ENCODE measurements at regions not wholly inside any gene's neighbourhood (a gene's known extent, or its start where the extent isn't known, plus 50 kb on each side); places are given as distances from the start of the nearest gene placed in this dataset.

GRCh38 chr3:118204052-118204656, 830.5 kb downstream of the IGSF11 start:
- H3K27me3 ChIP-seq (ENCODE audit: low read length): no peaks in the 10 kb centered on the region
- POLR2A ChIA-PET (ENCODE audit: unreplicated experiment): no interaction called here

DNA sequence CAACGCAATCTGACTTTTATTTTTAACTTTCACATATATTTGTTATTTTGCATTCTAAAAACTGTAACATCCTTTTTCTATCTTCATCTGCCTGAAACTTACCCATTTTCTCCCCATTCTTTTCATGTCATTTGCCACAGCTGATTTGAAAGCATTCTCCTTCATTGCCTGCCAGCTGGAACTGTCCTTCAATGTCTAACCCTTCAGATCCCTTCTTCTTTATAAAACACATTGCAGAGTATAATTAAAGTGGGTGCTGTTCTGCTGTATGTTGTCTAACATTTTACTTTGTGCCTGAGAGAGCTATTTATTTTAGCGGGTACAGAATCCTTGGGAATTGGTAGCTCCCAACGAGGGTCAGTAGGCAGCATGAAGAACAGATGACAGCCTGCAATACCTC, 827.4 kb downstream of the IGSF11 start:
- H3K9ac ChIP-seq (ENCODE audit: low read length): no peak overlapping the region
- no peaks in the 10 kb centered on the region for H3K36me3 ChIP-seq (ENCODE audit: low read depth, low read length)
- H3K9me2 ChIP-seq (replicated peaks; ENCODE audit: low read length): no peaks in the 10 kb centered on the region
- ChIA-PET POLR2A (ENCODE audit: unreplicated experiment) (no interaction called here), CTCF (no interaction called here)
- H3K27ac ChIP-seq (ENCODE audit: low read length): no peak overlapping the region
- no peak overlapping the region for H2AFZ ChIP-seq (ENCODE audit: low read length)
- H3K4me3 ChIP-seq (ENCODE audit: low read length): no peak overlapping the region
- TF ChIP-seq, protein P1, sequence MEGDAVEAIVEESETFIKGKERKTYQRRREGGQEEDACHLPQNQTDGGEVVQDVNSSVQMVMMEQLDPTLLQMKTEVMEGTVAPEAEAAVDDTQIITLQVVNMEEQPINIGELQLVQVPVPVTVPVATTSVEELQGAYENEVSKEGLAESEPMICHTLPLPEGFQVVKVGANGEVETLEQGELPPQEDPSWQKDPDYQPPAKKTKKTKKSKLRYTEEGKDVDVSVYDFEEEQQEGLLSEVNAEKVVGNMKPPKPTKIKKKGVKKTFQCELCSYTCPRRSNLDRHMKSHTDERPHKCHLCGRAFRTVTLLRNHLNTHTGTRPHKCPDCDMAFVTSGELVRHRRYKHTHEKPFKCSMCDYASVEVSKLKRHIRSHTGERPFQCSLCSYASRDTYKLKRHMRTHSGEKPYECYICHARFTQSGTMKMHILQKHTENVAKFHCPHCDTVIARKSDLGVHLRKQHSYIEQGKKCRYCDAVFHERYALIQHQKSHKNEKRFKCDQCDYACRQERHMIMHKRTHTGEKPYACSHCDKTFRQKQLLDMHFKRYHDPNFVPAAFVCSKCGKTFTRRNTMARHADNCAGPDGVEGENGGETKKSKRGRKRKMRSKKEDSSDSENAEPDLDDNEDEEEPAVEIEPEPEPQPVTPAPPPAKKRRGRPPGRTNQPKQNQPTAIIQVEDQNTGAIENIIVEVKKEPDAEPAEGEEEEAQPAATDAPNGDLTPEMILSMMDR (conservative IDR thresholded peaks at IDR 0.05; ENCODE audit: low read depth, low read length): no peak
- TF ChIP-seq EZH2phosphoT487 (IDR thresholded peaks at IDR 0.05; ENCODE audit: borderline replicate concordance, low read length) (no peak), EZH2 (IDR thresholded peaks at IDR 0.05; ENCODE audit: low read length, unreplicated experiment) (no peak)
- no TSS peak for BruUV-seq (replicated peaks)
- no peaks in the 10 kb centered on the region for H3K4me1 ChIP-seq (ENCODE audit: insufficient read depth, low read length)
- H3K9me3 ChIP-seq (ENCODE audit: low read length): peaks cover 18% of the 10 kb centered on the region; the same call in 1 of the 2 replicates
- H3K79me2 ChIP-seq (ENCODE audit: low read length): no peaks in the 10 kb centered on the region
- H4K20me1 ChIP-seq (ENCODE audit: low read length): no peaks in the 10 kb centered on the region
- H3K27me3 ChIP-seq (ENCODE audit: low read length): no peaks in the 10 kb centered on the region
- intact Hi-C loops (cut with micrococcal nuclease): no loop called here
- H3K4me2 ChIP-seq (ENCODE audit: low read length): no peak overlapping the region
- DNase-seq (no peak), ATAC-seq (no peak)
- no peaks in the 10 kb centered on the region for H3F3A ChIP-seq (ENCODE audit: low read length, unreplicated experiment)

More at GRCh38 chr3:118204052-118204656, 830.5 kb downstream of the IGSF11 start:
- intact Hi-C loops (cut with micrococcal nuclease): no loop called here
- H3K27ac ChIP-seq (ENCODE audit: low read length): no peak overlapping the region
- no peaks in the 10 kb centered on the region for H3K36me3 ChIP-seq (ENCODE audit: low read depth, low read length)
- ATAC-seq: no peak
- CTCF ChIA-PET: no interaction called here
- TF ChIP-seq EZH2 (IDR thresholded peaks at IDR 0.05; ENCODE audit: low read length, unreplicated experiment): no peak
- TF ChIP-seq EZH2phosphoT487 (IDR thresholded peaks at IDR 0.05; ENCODE audit: borderline replicate concordance, low read length): no peak
- TF ChIP-seq, protein P1 (conservative IDR thresholded peaks at IDR 0.05; ENCODE audit: low read depth, low read length): no peak
- H3K9ac ChIP-seq (ENCODE audit: low read length): no peak overlapping the region
- no peak overlapping the region for H2AFZ ChIP-seq (ENCODE audit: low read length)
- no peaks in the 10 kb centered on the region for H3K79me2 ChIP-seq (ENCODE audit: low read length)
- no peaks in the 10 kb centered on the region for H3K9me2 ChIP-seq (replicated peaks; ENCODE audit: low read length)
- no peaks in the 10 kb centered on the region for H3K4me1 ChIP-seq (ENCODE audit: insufficient read depth, low read length)
- DNase-seq: no peak
- peaks cover 20% of the 10 kb centered on the region for H3K9me3 ChIP-seq (ENCODE audit: low read length)
- no peaks in the 10 kb centered on the region for H4K20me1 ChIP-seq (ENCODE audit: low read length)
- no TSS peak for BruUV-seq (replicated peaks)
- no peaks in the 10 kb centered on the region for H3F3A ChIP-seq (ENCODE audit: low read length, unreplicated experiment)
- H3K4me2 ChIP-seq (ENCODE audit: low read length): no peak overlapping the region
- H3K4me3 ChIP-seq (ENCODE audit: low read length): no peak overlapping the region

DNA sequence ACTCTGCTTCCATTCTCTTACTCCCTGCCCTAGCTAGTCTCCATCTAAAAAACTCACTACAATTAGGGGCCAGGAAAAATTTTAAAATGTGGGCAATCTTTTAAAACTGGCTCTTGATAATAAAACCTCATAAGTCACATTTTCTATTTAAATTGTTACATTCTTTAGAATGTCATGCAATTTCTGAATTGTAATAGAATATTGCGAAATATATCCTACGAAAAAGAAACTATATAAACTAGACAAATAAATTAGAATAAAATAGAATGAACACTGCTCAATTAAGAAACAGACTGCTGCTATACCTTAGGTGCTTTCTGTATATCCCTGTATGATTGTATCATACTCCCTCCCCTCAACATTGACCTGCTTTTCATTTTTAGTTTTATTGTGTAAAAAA, 826.0 kb downstream of the IGSF11 start:
- CTCF ChIA-PET: no interaction called here
- Histone ChIP-seq H3K36me3 (ENCODE audit: low read depth, low read length) (no peaks in the 10 kb centered on the region), H3K4me2 (ENCODE audit: low read length) (no peak overlapping the region), H2AFZ (ENCODE audit: low read length) (no peak overlapping the region), H3K4me1 (ENCODE audit: insufficient read depth, low read length) (no peaks in the 10 kb centered on the region), H4K20me1 (ENCODE audit: low read length) (no peaks in the 10 kb centered on the region), H3K27ac (ENCODE audit: low read length) (no peak overlapping the region), H3K9me2 (replicated peaks; ENCODE audit: low read length) (no peaks in the 10 kb centered on the region), H3K9ac (ENCODE audit: low read length) (no peak overlapping the region), H3K27me3 (ENCODE audit: low read length) (no peaks in the 10 kb centered on the region), H3K4me3 (ENCODE audit: low read length) (no peak overlapping the region), H3F3A (ENCODE audit: low read length, unreplicated experiment) (no peaks in the 10 kb centered on the region), H3K9me3 (ENCODE audit: low read length) (peaks cover 16% of the 10 kb centered on the region; the same call in 1 of the 2 replicates), H3K79me2 (ENCODE audit: low read length) (no peaks in the 10 kb centered on the region)
- BruUV-seq (replicated peaks): no TSS peak
- DNase-seq: no peak
- ATAC-seq: no peak
- POLR2A ChIA-PET (ENCODE audit: unreplicated experiment): no interaction called here
- intact Hi-C loops (cut with micrococcal nuclease): no loop called here
- TF ChIP-seq EZH2 (IDR thresholded peaks at IDR 0.05; ENCODE audit: low read length, unreplicated experiment) (no peak), EZH2phosphoT487 (IDR thresholded peaks at IDR 0.05; ENCODE audit: borderline replicate concordance, low read length) (no peak)
- TF ChIP-seq, protein P1 (conservative IDR thresholded peaks at IDR 0.05; ENCODE audit: low read depth, low read length): no peak

Data from PC-3 (cell line).